ENCODE measurements at regions not wholly inside any gene's neighbourhood (a gene's known extent, or its start where the extent isn't known, plus 50 kb on each side); places are given as distances from the start of the nearest gene placed in this dataset.

- H3K4me1 ChIP-seq = no peaks in the 10 kb centered on the region
- H3K27me3 ChIP-seq = no peaks in the 10 kb centered on the region
- H3K27ac ChIP-seq (replicated peaks in 1 of 4) = no peak overlapping the region
- WGBS = 92% methylated on average over 4 of the region's 4 CpGs
- TF ChIP-seq CTCF (IDR thresholded peaks at IDR 0.05) = no peak
- no peak for TF ChIP-seq POLR2A (IDR thresholded peaks at IDR 0.05; ENCODE audit: low read depth)
- TF ChIP-seq POLR2AphosphoS5 (IDR thresholded peaks at IDR 0.05) = no peak
- TF ChIP-seq EP300 (IDR thresholded peaks at IDR 0.05) = no peak
- H3K36me3 ChIP-seq = no peaks in the 10 kb centered on the region
- no peak for DNase-seq (ENCODE audit: extremely low spot score)
- no peaks in the 10 kb centered on the region for H3K9me3 ChIP-seq
- H3K4me3 ChIP-seq = no peak overlapping the region
- intact Hi-C loops (cut with DNase I) = no loop called here
Observed at GRCh38 chr1:81455481-81455880, 345.3 kb upstream of the ADGRL2 start.

GRCh38 chr1:81453971-81454370, 346.8 kb upstream of the ADGRL2 start:
- no peak for DNase-seq (ENCODE audit: extremely low spot score)
- 99% methylated on average over 3 of the region's 3 CpGs for WGBS
- TF ChIP-seq POLR2A (IDR thresholded peaks at IDR 0.05; ENCODE audit: low read depth) (no peak), CTCF (IDR thresholded peaks at IDR 0.05) (no peak), POLR2AphosphoS5 (IDR thresholded peaks at IDR 0.05) (no peak), EP300 (IDR thresholded peaks at IDR 0.05) (no peak)

GRCh38 chr1:81453367-81453703, 347.4 kb upstream of the ADGRL2 start:
- no peak for DNase-seq (ENCODE audit: extremely low spot score)
- no peaks in the 10 kb centered on the region for H3K9me3 ChIP-seq
- no peaks in the 10 kb centered on the region for H3K36me3 ChIP-seq
- 78% methylated on average over 2 of the region's 2 CpGs for WGBS
- H3K27me3 ChIP-seq = no peaks in the 10 kb centered on the region
- no peaks in the 10 kb centered on the region for H3K4me1 ChIP-seq
- intact Hi-C loops (cut with DNase I) = no loop called here
- H3K4me3 ChIP-seq = no peak overlapping the region
- H3K27ac ChIP-seq (replicated peaks in 1 of 4) = no peak overlapping the region
- TF ChIP-seq POLR2AphosphoS5 (IDR thresholded peaks at IDR 0.05) (no peak), CTCF (IDR thresholded peaks at IDR 0.05) (no peak), POLR2A (IDR thresholded peaks at IDR 0.05; ENCODE audit: low read depth) (no peak), EP300 (IDR thresholded peaks at IDR 0.05) (no peak)

More at GRCh38 chr1:81453971-81454370, 346.8 kb upstream of the ADGRL2 start:
- intact Hi-C loops (cut with DNase I) = no loop called here
- Histone ChIP-seq H3K36me3 (no peaks in the 10 kb centered on the region), H3K4me3 (no peak overlapping the region), H3K9me3 (no peaks in the 10 kb centered on the region), H3K27me3 (no peaks in the 10 kb centered on the region), H3K4me1 (no peaks in the 10 kb centered on the region), H3K27ac (replicated peaks in 1 of 4) (no peak overlapping the region)

GRCh38 chr1:81452693-81453366, 347.9 kb upstream of the ADGRL2 start:
- 80% methylated on average over 7 of the region's 7 CpGs for WGBS
- no peak for DNase-seq (ENCODE audit: extremely low spot score)
- intact Hi-C loops (cut with DNase I) = no loop called here

More at GRCh38 chr1:81452693-81453366, 347.9 kb upstream of the ADGRL2 start:
- Histone ChIP-seq H3K27ac (replicated peaks in 1 of 4) (no peak overlapping the region), H3K27me3 (no peaks in the 10 kb centered on the region), H3K4me3 (no peak overlapping the region), H3K36me3 (no peaks in the 10 kb centered on the region), H3K9me3 (no peaks in the 10 kb centered on the region), H3K4me1 (no peaks in the 10 kb centered on the region)
- TF ChIP-seq CTCF (IDR thresholded peaks at IDR 0.05) = no peak
